GM12865 (cell line): ENCODE measurements at regions not wholly inside any gene's neighbourhood (a gene's known extent, or its start where the extent isn't known, plus 50 kb on each side); places are given as distances from the start of the nearest gene placed in this dataset.

ENCODE experiments used
- DNase-seq: peaks from one replicate; pipeline ENCODE4 v3.0.0; 2010; ENCODE audit warnings: low read depth
- H3K4me3 ChIP-seq: 2 replicates; pipeline ENCODE4 v1.5.1; 2011; ENCODE audit warnings: mild to moderate bottlenecking, low read depth, low read length, control low read depth
- CTCF ChIP-seq: IDR thresholded peaks from 2 replicates; pipeline ENCODE4 v1.5.1; 2011; ENCODE audit warnings: low read length, control low read depth, low read depth, inconsistent platforms; ENCODE audit not compliant: insufficient read depth; ENCODE audit errors: missing control alignments

GRCh38 chr5:158466191-158466590 lies 607.2 kb upstream of the CLINT1 start:
- no peak for TF ChIP-seq CTCF
- H3K4me3 ChIP-seq = no peak overlapping the region
- DNase-seq = no peak

DNA sequence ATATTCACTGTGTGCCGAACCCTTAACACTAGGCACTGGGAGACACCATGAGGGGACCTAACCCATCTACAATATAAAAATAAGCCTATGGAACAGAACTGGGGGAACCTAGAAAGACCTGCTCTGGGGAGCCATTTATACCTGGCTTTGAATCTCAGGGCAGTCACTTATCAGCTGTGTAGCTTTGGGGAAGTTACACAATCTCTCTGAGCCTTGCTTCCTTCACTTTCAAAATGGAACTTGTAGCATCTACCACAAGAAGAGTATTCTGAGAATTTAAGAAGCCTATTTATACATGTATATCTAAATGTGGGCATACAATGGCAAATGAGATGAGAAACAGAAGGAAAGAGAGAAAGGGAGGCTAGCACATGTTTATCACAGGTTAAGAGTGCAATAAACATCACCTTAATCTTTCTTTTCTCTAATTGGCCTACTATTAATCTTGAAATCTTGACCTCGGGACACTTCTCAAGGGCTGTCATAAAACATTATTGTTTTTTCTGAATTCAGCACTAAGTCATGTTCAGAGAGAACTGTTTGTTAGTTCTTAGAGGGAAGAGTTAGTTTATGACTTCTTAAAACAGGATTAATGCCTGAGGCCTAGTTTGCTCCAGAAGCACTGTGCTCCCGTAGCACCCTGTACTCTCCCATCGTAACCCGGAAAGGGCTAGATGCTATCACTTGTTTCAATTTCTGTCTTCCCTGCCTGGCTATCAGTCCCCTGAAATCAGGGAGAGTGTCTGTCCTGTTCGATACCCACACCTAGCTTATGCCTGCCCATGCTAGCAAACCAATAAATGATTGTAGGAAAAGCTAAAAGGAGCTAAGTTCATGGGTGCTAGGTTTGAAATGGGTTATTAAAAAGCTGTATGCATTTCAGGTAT lies 606.4 kb upstream of the CLINT1 start:
- DNase-seq = no peak
- no peak overlapping the region for H3K4me3 ChIP-seq
- no peak for TF ChIP-seq CTCF

GRCh38 chr5:158464383-158464782 lies 605.4 kb upstream of the CLINT1 start:
- DNase-seq = no peak
- no peak for TF ChIP-seq CTCF
- no peak overlapping the region for H3K4me3 ChIP-seq

- no peak for DNase-seq
- H3K4me3 ChIP-seq = no peak overlapping the region
- TF ChIP-seq CTCF = no peak
Observed at GRCh38 chr5:158463938-158464337, 605.0 kb upstream of the CLINT1 start.

- no peak overlapping the region for H3K4me3 ChIP-seq
Observed at GRCh38 chr5:158463188-158463587, 604.2 kb upstream of the CLINT1 start.

DNA sequence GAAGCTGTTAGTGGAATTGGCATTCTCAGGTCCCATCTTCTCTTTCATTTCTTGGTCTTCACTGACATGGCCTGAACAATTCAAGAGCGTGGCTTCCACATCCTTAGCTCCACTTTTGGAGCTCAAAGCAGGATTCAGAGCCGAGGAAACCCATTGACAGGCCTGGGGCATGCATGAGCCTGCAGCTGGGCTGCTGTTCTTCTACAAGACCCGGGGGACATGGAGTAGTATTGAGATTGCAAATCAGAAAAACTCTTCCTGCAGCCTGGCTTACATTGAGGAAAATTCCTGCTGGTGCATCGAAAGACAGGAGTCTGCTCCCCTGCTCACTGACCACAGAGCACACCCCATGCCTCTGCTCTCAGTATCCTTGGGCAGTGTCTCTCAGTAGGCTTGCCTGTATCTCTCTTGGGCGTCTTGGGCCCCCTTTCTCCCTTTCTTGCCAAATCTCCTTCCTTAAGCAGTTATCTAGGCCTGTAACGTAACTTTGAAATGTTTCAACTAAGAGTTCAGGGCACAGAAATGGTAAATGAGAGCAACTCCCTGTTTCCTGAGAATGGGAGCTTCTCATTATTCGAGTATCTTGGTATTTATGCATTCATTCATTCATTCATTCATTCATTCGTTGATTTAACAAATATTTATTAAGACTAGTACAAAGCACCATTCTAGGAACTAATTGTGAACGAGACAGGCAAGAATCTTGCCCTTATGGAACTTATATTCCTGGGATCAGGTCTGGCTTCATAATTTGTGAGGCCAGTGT lies 603.6 kb upstream of the CLINT1 start:
- no peak for TF ChIP-seq CTCF
- DNase-seq = no peak
- H3K4me3 ChIP-seq = no peak overlapping the region

More at GRCh38 chr5:158463188-158463587, 604.2 kb upstream of the CLINT1 start:
- DNase-seq = no peak
- TF ChIP-seq CTCF = no peak
